ENCODE measurements at regions not wholly inside any gene's neighbourhood (a gene's known extent, or its start where the extent isn't known, plus 50 kb on each side); places are given as distances from the start of the nearest gene placed in this dataset.

DNA sequence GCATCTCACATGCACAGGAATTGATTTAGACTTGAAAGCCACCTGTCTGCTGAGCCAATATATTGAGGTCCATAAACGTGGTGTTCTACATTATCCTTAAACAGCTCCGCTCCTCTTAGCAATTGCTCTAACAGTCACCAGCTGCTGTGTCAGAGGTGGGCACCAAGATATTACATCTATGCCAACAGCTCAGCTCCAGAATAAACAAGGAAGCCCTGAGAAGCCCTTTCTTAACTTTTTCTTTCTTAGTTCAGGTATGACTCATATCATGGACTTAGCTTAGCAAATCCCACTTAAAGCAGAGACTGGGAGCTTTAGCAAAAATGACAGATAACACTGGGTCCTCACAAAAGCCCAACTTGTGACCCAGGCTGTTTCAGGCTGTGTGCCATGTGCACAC lies 436.6 kb downstream of the IRS1 start:
- POLR2A ChIA-PET = interaction anchor here (0.7 kb wide), 1 partner anchor 728 kb away, joined by 4 read pairs; no protein-coding TSS in a partner anchor

DNA sequence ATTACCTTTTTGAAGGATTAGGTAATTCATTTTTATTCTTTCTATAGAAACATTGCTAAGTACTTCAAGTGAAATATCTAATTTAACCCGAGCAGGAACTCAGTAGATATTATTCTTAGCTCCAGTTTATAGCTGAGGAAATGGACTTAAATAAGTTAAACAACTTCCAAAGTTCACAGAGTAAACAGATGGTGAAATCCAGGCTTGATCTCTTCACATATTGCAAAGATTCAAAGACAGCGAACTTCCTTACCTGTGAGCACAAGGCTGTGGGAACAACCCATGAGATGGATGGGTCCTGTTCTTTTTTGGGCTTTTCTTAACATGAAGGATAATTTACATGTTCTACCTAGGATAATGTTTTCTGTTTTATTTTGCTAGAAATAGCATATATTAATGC lies 439.0 kb downstream of the IRS1 start:
- no peak overlapping the region for H3K4me3 ChIP-seq (ENCODE audit: low read depth in 2 of 2, low read length in 2 of 2)
- CTCF ChIA-PET = interaction anchor here (0.6 kb wide), 1 partner anchor 123 kb away, joined by 6 read pairs; no protein-coding TSS in a partner anchor
- intact Hi-C loops (cut with micrococcal nuclease; ENCODE audit: unreplicated experiment) = no loop called here
- ATAC-seq (no peak), DNase-seq (ENCODE audit: low read depth, low spot score) (no peak)
- no peaks in the 10 kb centered on the region for H3K36me3 ChIP-seq (ENCODE audit: control insufficient read depth, insufficient read depth, low read length)
- no peaks in the 10 kb centered on the region for H3K27me3 ChIP-seq (ENCODE audit: control insufficient read depth, insufficient read depth, low read length)
- H3K9me3 ChIP-seq (ENCODE audit: control insufficient read depth, insufficient read depth, low read depth, low read length) = no peaks in the 10 kb centered on the region
- POLR2A ChIA-PET = no interaction called here
- TF ChIP-seq TCF7L2 (IDR thresholded peaks at IDR 0.05; ENCODE audit: low read depth, low read length) = no peak
- TF ChIP-seq, protein P1, sequence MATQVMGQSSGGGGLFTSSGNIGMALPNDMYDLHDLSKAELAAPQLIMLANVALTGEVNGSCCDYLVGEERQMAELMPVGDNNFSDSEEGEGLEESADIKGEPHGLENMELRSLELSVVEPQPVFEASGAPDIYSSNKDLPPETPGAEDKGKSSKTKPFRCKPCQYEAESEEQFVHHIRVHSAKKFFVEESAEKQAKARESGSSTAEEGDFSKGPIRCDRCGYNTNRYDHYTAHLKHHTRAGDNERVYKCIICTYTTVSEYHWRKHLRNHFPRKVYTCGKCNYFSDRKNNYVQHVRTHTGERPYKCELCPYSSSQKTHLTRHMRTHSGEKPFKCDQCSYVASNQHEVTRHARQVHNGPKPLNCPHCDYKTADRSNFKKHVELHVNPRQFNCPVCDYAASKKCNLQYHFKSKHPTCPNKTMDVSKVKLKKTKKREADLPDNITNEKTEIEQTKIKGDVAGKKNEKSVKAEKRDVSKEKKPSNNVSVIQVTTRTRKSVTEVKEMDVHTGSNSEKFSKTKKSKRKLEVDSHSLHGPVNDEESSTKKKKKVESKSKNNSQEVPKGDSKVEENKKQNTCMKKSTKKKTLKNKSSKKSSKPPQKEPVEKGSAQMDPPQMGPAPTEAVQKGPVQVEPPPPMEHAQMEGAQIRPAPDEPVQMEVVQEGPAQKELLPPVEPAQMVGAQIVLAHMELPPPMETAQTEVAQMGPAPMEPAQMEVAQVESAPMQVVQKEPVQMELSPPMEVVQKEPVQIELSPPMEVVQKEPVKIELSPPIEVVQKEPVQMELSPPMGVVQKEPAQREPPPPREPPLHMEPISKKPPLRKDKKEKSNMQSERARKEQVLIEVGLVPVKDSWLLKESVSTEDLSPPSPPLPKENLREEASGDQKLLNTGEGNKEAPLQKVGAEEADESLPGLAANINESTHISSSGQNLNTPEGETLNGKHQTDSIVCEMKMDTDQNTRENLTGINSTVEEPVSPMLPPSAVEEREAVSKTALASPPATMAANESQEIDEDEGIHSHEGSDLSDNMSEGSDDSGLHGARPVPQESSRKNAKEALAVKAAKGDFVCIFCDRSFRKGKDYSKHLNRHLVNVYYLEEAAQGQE (IDR thresholded peaks at IDR 0.05; ENCODE audit: insufficient read depth in 1 of 2, low read depth in 2 of 2, low read length in 1 of 2) = no peak
- TF ChIP-seq, protein P2, sequence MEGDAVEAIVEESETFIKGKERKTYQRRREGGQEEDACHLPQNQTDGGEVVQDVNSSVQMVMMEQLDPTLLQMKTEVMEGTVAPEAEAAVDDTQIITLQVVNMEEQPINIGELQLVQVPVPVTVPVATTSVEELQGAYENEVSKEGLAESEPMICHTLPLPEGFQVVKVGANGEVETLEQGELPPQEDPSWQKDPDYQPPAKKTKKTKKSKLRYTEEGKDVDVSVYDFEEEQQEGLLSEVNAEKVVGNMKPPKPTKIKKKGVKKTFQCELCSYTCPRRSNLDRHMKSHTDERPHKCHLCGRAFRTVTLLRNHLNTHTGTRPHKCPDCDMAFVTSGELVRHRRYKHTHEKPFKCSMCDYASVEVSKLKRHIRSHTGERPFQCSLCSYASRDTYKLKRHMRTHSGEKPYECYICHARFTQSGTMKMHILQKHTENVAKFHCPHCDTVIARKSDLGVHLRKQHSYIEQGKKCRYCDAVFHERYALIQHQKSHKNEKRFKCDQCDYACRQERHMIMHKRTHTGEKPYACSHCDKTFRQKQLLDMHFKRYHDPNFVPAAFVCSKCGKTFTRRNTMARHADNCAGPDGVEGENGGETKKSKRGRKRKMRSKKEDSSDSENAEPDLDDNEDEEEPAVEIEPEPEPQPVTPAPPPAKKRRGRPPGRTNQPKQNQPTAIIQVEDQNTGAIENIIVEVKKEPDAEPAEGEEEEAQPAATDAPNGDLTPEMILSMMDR (IDR thresholded peaks at IDR 0.05) = no peak
- no peak for TF ChIP-seq POLR2AphosphoS5 (IDR thresholded peaks at IDR 0.05; ENCODE audit: low read depth, low read length)
- TF ChIP-seq SIN3A (IDR thresholded peaks at IDR 0.05; ENCODE audit: borderline replicate concordance, insufficient read depth, low read depth, low read length) = no peak
- in situ Hi-C loops (cut with HindIII; ENCODE audit: low pct_unique_long_range_greater_than_20kb, low sequenced_read_pairs) = no loop called here
- BruUV-seq (replicated peaks) = no TSS peak
- H3K27ac ChIP-seq (ENCODE audit: low read length) = no peak overlapping the region
- no peaks in the 10 kb centered on the region for H3K4me1 ChIP-seq (ENCODE audit: control insufficient read depth, insufficient read depth, low read length)

More for the DNA sequence above, 436.6 kb downstream of the IRS1 start:
- ATAC-seq (no peak), DNase-seq (ENCODE audit: low read depth, low spot score) (no peak)
- H3K27ac ChIP-seq (ENCODE audit: low read length) = no peak overlapping the region
- H3K9me3 ChIP-seq (ENCODE audit: control insufficient read depth, insufficient read depth, low read depth, low read length) = no peaks in the 10 kb centered on the region
- no TSS peak for BruUV-seq (replicated peaks)
- TF ChIP-seq TCF7L2 (IDR thresholded peaks at IDR 0.05; ENCODE audit: low read depth, low read length) (no peak), SIN3A (IDR thresholded peaks at IDR 0.05; ENCODE audit: borderline replicate concordance, insufficient read depth, low read depth, low read length) (no peak), POLR2AphosphoS5 (IDR thresholded peaks at IDR 0.05; ENCODE audit: low read depth, low read length) (no peak)
- TF ChIP-seq, protein P2 (IDR thresholded peaks at IDR 0.05) = no peak
- TF ChIP-seq, protein P1 (IDR thresholded peaks at IDR 0.05; ENCODE audit: insufficient read depth in 1 of 2, low read depth in 2 of 2, low read length in 1 of 2) = no peak
- in situ Hi-C loops (cut with HindIII; ENCODE audit: low pct_unique_long_range_greater_than_20kb, low sequenced_read_pairs) (no loop called here), intact Hi-C loops (cut with micrococcal nuclease; ENCODE audit: unreplicated experiment) (no loop called here)
- H3K27me3 ChIP-seq (ENCODE audit: control insufficient read depth, insufficient read depth, low read length) = no peaks in the 10 kb centered on the region
- no peaks in the 10 kb centered on the region for H3K4me1 ChIP-seq (ENCODE audit: control insufficient read depth, insufficient read depth, low read length)
- no peaks in the 10 kb centered on the region for H3K36me3 ChIP-seq (ENCODE audit: control insufficient read depth, insufficient read depth, low read length)
- H3K4me3 ChIP-seq (ENCODE audit: low read depth in 2 of 2, low read length in 2 of 2) = no peak overlapping the region
- CTCF ChIA-PET = no interaction called here

All from Panc1 (cell line).